Prostate gland (tissue), 2 donors: ENCODE measurements at regions not wholly inside any gene's neighbourhood (a gene's known extent, or its start where the extent isn't known, plus 50 kb on each side); places are given as distances from the start of the nearest gene placed in this dataset.

Experiments
- DNase-seq: peaks from one replicate; pipeline ENCODE4 v3.0.0-alpha.2; 2019; ENCODE audit warnings: low spot score
- H3K27ac ChIP-seq, 2 donors: fragments of 200-600 bp; sonication (generic); 2 replicates each; pipeline ENCODE4 v1.5.1; 2017 to 2019
- H3K27me3 ChIP-seq: fragments of 200-600 bp; sonication (generic); replicated peaks from 2 replicates; pipeline ENCODE4 v1.5.1; 2019; ENCODE audit not compliant: insufficient read depth
- H3K36me3 ChIP-seq, 2 donors: fragments of 200-600 bp; sonication (generic); 1 replicate in 1 of 2; 2 replicates in 1 of 2; pipeline versions ENCODE4 v1.5.1 to v1.8.1; 2017 to 2019
- H3K4me1 ChIP-seq: fragments of 200-600 bp; sonication (generic); replicated peaks from 2 replicates; pipeline ENCODE4 v1.5.1; 2019
- H3K4me3 ChIP-seq, 2 donors: fragments of 200-600 bp; sonication (generic); 2 replicates each; pipeline ENCODE4 v1.5.1; 2017 to 2019
- H3K9me3 ChIP-seq: fragments of 200-600 bp; sonication (generic); 2 replicates; pipeline ENCODE4 v1.5.1; 2017
- CTCF ChIP-seq, 4 experiments: fragments of 200-600 bp in 2 of 4; fragments of 450-650 bp in 2 of 4; sonication (generic) in 2 of 4; IDR thresholded peaks; 1 replicate in 3 of 4; 2 replicates in 1 of 4; pipeline ENCODE4 v1.5.1; 2016 to 2019; ENCODE audit warnings: antibody characterized with exemption in 4 of 4, mild to moderate bottlenecking in 2 of 4, moderate library complexity in 2 of 4
- POLR2A ChIP-seq: fragments of 450-650 bp; IDR thresholded peaks from one replicate; pipeline ENCODE4 v1.6.1; 2016; ENCODE audit warnings: antibody characterized with exemption, mild to moderate bottlenecking
- POLR2AphosphoS5 ChIP-seq: sonication (generic); formaldehyde crosslinking; IDR thresholded peaks from one replicate; pipeline ENCODE4 v1.6.1; 2017; ENCODE audit warnings: antibody characterized with exemption
- WGBS: methylation state at CpG from one replicate; pipeline ENCODE4 v1.1.5; 2018; 5-methylcytosine and 5-hydroxymethylcytosine counted together
- intact Hi-C: fragments of 100-400 bp; cut with DNase I; formaldehyde crosslinking; loops from one replicate; pipeline ENCODE4 v1.14.2; 2022

- H3K27ac ChIP-seq, result no peak overlapping the region
- H3K9me3 ChIP-seq, result no peaks in the 10 kb centered on the region
- no peak for DNase-seq
- intact Hi-C loops, result no loop called here
- no peak for TF ChIP-seq POLR2AphosphoS5
- no peak for TF ChIP-seq POLR2A
- H3K36me3 ChIP-seq, result no peaks in the 10 kb centered on the region
- no peak overlapping the region for H3K4me3 ChIP-seq
- no peaks in the 10 kb centered on the region for H3K27me3 ChIP-seq
- WGBS, result 91% methylated on average over 4 of the region's 4 CpGs
- H3K4me1 ChIP-seq, result no peaks in the 10 kb centered on the region
Observed at GRCh38 chr2:122389694-122390093, 634.2 kb downstream of the TSN start.

DNA sequence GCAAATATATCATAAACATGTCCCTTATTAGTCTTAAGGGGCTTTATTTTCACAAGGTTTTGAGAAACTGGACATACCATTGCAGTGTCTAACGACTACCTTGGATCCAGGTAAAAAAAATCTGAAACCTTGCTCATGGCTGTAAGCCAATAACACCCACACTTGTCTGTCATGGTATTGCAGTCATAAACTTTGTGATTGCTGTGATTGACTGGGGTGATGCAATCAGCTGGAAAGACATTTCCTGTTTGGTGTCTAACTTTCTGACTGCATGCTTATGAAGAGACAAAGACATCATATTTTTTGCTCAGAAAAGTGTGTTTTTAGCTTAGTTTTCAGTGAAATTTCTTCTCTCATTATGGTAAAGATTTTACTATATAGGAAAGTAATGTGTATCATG is 635.0 kb downstream of the TSN start:
- Histone ChIP-seq H3K27me3 (no peaks in the 10 kb centered on the region), H3K4me3 (no peak overlapping the region), H3K36me3 (no peaks in the 10 kb centered on the region), H3K9me3 (no peaks in the 10 kb centered on the region), H3K27ac (no peak overlapping the region), H3K4me1 (no peaks in the 10 kb centered on the region)
- intact Hi-C loops, result no loop called here
- WGBS, result 42% methylated on average over 1 of the region's 1 CpG
- TF ChIP-seq CTCF (IDR thresholded peaks at IDR 0.05) (no peak), POLR2AphosphoS5 (no peak), POLR2A (no peak)
- no peak for DNase-seq

- Histone ChIP-seq H3K27ac (no peak overlapping the region), H3K9me3 (no peaks in the 10 kb centered on the region), H3K36me3 (no peaks in the 10 kb centered on the region), H3K4me3 (no peak overlapping the region), H3K27me3 (no peaks in the 10 kb centered on the region), H3K4me1 (no peaks in the 10 kb centered on the region)
- intact Hi-C loops, result no loop called here
- TF ChIP-seq POLR2AphosphoS5 (no peak), CTCF (IDR thresholded peaks at IDR 0.05) (no peak), POLR2A (no peak)
- no peak for DNase-seq
- 75% methylated on average over 3 of the region's 3 CpGs for WGBS
Observed at GRCh38 chr2:122391726-122392125, 636.3 kb downstream of the TSN start.

- 95% methylated on average over 6 of the region's 6 CpGs for WGBS
- Histone ChIP-seq H3K27ac (no peak overlapping the region), H3K4me3 (no peak overlapping the region), H3K27me3 (no peaks in the 10 kb centered on the region), H3K9me3 (no peaks in the 10 kb centered on the region), H3K36me3 (no peaks in the 10 kb centered on the region), H3K4me1 (no peaks in the 10 kb centered on the region)
- intact Hi-C loops, result no loop called here
- TF ChIP-seq POLR2AphosphoS5, result no peak
- DNase-seq, result no peak
Observed at GRCh38 chr2:122395687-122396086, 640.2 kb downstream of the TSN start.

GRCh38 chr2:122411231-122411630 is 655.8 kb downstream of the TSN start:
- Histone ChIP-seq H3K4me3 (no peak overlapping the region), H3K36me3 (no peaks in the 10 kb centered on the region), H3K4me1 (no peaks in the 10 kb centered on the region), H3K27me3 (no peaks in the 10 kb centered on the region), H3K9me3 (no peaks in the 10 kb centered on the region), H3K27ac (no peak overlapping the region)
- 76% methylated on average over 5 of the region's 5 CpGs for WGBS
- intact Hi-C loops, result no loop called here
- TF ChIP-seq POLR2A (no peak), POLR2AphosphoS5 (no peak), CTCF (IDR thresholded peaks at IDR 0.05) (no peak)
- DNase-seq, result no peak

- no peak overlapping the region for H3K4me3 ChIP-seq
- no peaks in the 10 kb centered on the region for H3K9me3 ChIP-seq
- H3K4me1 ChIP-seq, result no peaks in the 10 kb centered on the region
- no peaks in the 10 kb centered on the region for H3K27me3 ChIP-seq
- no peak for DNase-seq
- WGBS, result 30% methylated on average over 6 of the region's 6 CpGs
- no peak overlapping the region for H3K27ac ChIP-seq
- TF ChIP-seq POLR2A (no peak), CTCF (IDR thresholded peaks at IDR 0.05) (no peak), POLR2AphosphoS5 (no peak)
- H3K36me3 ChIP-seq, result no peaks in the 10 kb centered on the region
- intact Hi-C loops, result no loop called here
Observed at GRCh38 chr2:122412360-122412759, 656.9 kb downstream of the TSN start.
